Parathyroid adenoma (tissue), 2 donors: ENCODE measurements at regions not wholly inside any gene's neighbourhood (a gene's known extent, or its start where the extent isn't known, plus 50 kb on each side); places are given as distances from the start of the nearest gene placed in this dataset.
"Not testable (repeated sequence)": the region's sequence is repeated elsewhere in the genome, so short reads cannot be mapped to it uniquely, and the experiment has no call there.

Experiments
- H2AFZ ChIP-seq: fragments of 300-600 bp; sonication (generic); one replicate; pipeline ENCODE4 v1.7.0; 2017; ENCODE audit warnings: antibody characterized with exemption, mild to moderate bottlenecking
- H3K27ac ChIP-seq: fragments of 300-600 bp; sonication (generic); one replicate; pipeline ENCODE4 v1.7.0; 2017
- H3K27me3 ChIP-seq: fragments of 300-600 bp; sonication (generic); one replicate; pipeline ENCODE4 v1.7.0; 2017; ENCODE audit warnings: low read length; ENCODE audit not compliant: control insufficient read depth, insufficient read depth
- H3K36me3 ChIP-seq: fragments of 300-600 bp; sonication (generic); one replicate; pipeline ENCODE4 v1.7.0; 2017; ENCODE audit warnings: low read length; ENCODE audit not compliant: control insufficient read depth, insufficient read depth
- H3K4me1 ChIP-seq: fragments of 300-600 bp; sonication (generic); one replicate; pipeline ENCODE4 v1.7.0; 2017; ENCODE audit warnings: control low read depth
- H3K4me2 ChIP-seq: fragments of 300-600 bp; sonication (generic); one replicate; pipeline ENCODE4 v1.7.0; 2017; ENCODE audit warnings: low read length
- H3K4me3 ChIP-seq: fragments of 300-600 bp; sonication (generic); one replicate; pipeline ENCODE4 v1.7.0; 2017; ENCODE audit warnings: low read depth, low read length
- H3K79me2 ChIP-seq: fragments of 300-600 bp; sonication (generic); one replicate; pipeline ENCODE4 v1.7.0; 2017; ENCODE audit warnings: control low read depth
- H3K9ac ChIP-seq: fragments of 300-600 bp; sonication (generic); one replicate; pipeline ENCODE4 v1.7.0; 2017; ENCODE audit warnings: mild to moderate bottlenecking
- H3K9me3 ChIP-seq: fragments of 300-600 bp; sonication (generic); one replicate; pipeline ENCODE4 v1.7.0; 2017; ENCODE audit warnings: low read length; ENCODE audit not compliant: control insufficient read depth
- CTCF ChIP-seq: fragments of 300-600 bp; sonication (generic); IDR thresholded peaks from one replicate; pipeline ENCODE4 v1.7.0; 2017; ENCODE audit warnings: antibody characterized with exemption, mild to moderate bottlenecking
- donor health status: primary hyperparathyroidism.

DNA sequence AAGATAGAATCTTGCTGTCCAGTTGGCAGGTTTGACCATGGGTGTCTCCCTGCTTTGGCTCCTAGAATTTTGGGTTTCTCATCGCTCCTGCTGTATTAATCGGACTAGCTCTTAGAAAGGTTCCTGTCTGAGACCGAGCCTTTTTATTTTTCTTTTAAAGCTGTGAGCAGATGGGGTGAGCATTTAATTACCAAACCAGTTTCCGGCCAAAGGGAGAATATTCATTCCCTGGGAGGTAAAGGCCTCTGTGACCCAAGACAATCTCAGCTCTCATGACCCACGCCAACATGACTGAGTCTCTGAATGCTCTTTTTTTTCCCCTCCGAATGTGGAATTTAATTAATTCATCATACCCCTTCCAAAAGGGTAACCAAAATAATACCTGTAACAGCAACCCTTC is 464.7 kb upstream of the TMEM132C start:
- Histone ChIP-seq H3K27me3 (no peaks in the 10 kb centered on the region), H3K9me3 (no peaks in the 10 kb centered on the region), H3K4me3 (no peak overlapping the region), H3K36me3 (no peaks in the 10 kb centered on the region), H3K9ac (no peak overlapping the region), H3K79me2 (no peaks in the 10 kb centered on the region), H2AFZ (no peak overlapping the region), H3K4me1 (no peaks in the 10 kb centered on the region), H3K27ac (no peak overlapping the region), H3K4me2 (no peak overlapping the region)
- no peak for TF ChIP-seq CTCF

DNA sequence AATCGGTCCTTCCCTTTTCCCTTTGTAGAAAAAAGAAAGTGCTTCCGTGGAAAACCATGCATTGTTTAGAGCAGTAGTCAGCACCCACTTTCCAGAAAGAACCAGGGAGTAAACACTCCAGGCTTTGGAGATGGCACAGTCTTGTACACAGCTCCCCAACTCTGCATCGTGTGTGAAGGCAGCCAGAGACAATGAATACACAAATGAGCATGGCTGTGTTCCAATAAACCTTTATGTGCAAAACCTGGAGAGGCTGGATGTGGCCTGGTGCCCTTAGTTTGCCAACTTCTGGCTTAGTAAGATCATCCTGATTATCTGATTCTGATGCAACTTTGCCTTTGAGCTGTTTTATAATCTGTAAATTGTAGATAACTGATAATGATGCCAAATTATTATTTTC is 463.4 kb upstream of the TMEM132C start:
- Histone ChIP-seq H3K4me1 (no peaks in the 10 kb centered on the region), H3K9ac (no peak overlapping the region), H3K4me2 (no peak overlapping the region), H3K9me3 (no peaks in the 10 kb centered on the region), H2AFZ (no peak overlapping the region), H3K36me3 (no peaks in the 10 kb centered on the region), H3K4me3 (no peak overlapping the region), H3K27me3 (no peaks in the 10 kb centered on the region), H3K27ac (no peak overlapping the region), H3K79me2 (no peaks in the 10 kb centered on the region)
- no peak for TF ChIP-seq CTCF

- no peak for TF ChIP-seq CTCF
- Histone ChIP-seq H3K27ac (no peak overlapping the region), H3K4me1 (no peaks in the 10 kb centered on the region), H3K79me2 (no peaks in the 10 kb centered on the region), H3K4me3 (no peak overlapping the region), H2AFZ (no peak overlapping the region), H3K27me3 (no peaks in the 10 kb centered on the region), H3K36me3 (no peaks in the 10 kb centered on the region), H3K9me3 (no peaks in the 10 kb centered on the region), H3K4me2 (no peak overlapping the region), H3K9ac (no peak overlapping the region)
Observed at GRCh38 chr12:127809275-127809674, 457.7 kb upstream of the TMEM132C start.

DNA sequence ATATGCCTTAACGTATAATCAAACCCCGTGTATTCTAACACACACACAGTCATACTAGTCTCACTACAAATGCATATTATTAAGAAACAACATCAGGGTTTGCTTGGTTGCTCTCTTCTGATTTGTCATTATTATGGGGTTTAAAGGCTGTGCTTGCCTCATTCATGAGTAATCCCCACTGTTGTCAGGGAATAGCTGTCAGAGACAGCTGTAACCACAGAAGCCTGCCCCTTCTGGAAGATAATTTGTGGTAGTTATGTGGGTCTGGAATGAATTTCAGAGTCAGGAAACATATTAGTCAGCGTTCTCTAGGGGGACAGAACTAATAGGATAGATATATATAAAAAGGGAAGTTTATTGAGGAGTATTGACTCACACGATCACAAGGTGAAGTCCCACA is 456.9 kb upstream of the TMEM132C start:
- Histone ChIP-seq H3K79me2 (no peaks in the 10 kb centered on the region), H3K36me3 (no peaks in the 10 kb centered on the region), H3K4me3 (no peak overlapping the region), H3K4me1 (no peaks in the 10 kb centered on the region), H3K4me2 (no peak overlapping the region), H2AFZ (no peak overlapping the region), H3K9ac (no peak overlapping the region), H3K27ac (no peak overlapping the region), H3K27me3 (no peaks in the 10 kb centered on the region), H3K9me3 (no peaks in the 10 kb centered on the region)
- no peak for TF ChIP-seq CTCF

- H3K36me3 ChIP-seq, H3K27ac ChIP-seq, H3K9ac ChIP-seq, H3K9me3 ChIP-seq, H3K4me2 ChIP-seq, H3K27me3 ChIP-seq, H3K4me1 ChIP-seq, H3K4me3 ChIP-seq, H2AFZ ChIP-seq, H3K79me2 ChIP-seq: not testable (repeated sequence)
Observed at GRCh38 chr12:127810459-127810858, 456.5 kb upstream of the TMEM132C start.
